Neutrophil (primary cell): ENCODE measurements at regions not wholly inside any gene's neighbourhood (a gene's known extent, or its start where the extent isn't known, plus 50 kb on each side); places are given as distances from the start of the nearest gene placed in this dataset.

ENCODE experiments used
- H3K27ac ChIP-seq: fragments of 200-600 bp; sonication (generic); 2 replicates; pipeline ENCODE4 v1.5.1; 2016; ENCODE audit warnings: mild to moderate bottlenecking, moderate library complexity
- H3K27me3 ChIP-seq: fragments of 200-600 bp; sonication (generic); 2 replicates; pipeline ENCODE4 v1.6.0; 2016; ENCODE audit warnings: mild to moderate bottlenecking
- H3K36me3 ChIP-seq: fragments of 200-600 bp; sonication (generic); 2 replicates; pipeline ENCODE4 v1.5.1; 2017
- H3K4me1 ChIP-seq, 2 experiments: fragments of 200-600 bp in 1 of 2; sonication (generic) in 1 of 2; 1 replicate in 1 of 2; 2 replicates in 1 of 2; pipeline versions ENCODE4 v1.5.1 to v1.6.1; 2013 to 2016; ENCODE audit warnings: low read depth in 1 of 2, low read length in 1 of 2, mild to moderate bottlenecking in 1 of 2, moderate library complexity in 1 of 2; ENCODE audit not compliant: control insufficient read depth in 1 of 2, insufficient read depth in 1 of 2
- H3K4me3 ChIP-seq, 2 experiments: fragments of 200-600 bp in 1 of 2; sonication (generic) in 1 of 2; 1 replicate in 1 of 2; 2 replicates in 1 of 2; pipeline ENCODE4 v1.5.1; 2013 to 2016; ENCODE audit warnings: low read depth in 1 of 2, low read length in 1 of 2, mild to moderate bottlenecking in 1 of 2, moderate library complexity in 1 of 2
- H3K9me3 ChIP-seq: fragments of 200-600 bp; sonication (generic); 2 replicates; pipeline ENCODE4 v1.5.1; 2016
- TF ChIP-seq, protein P1 (sequence below): fragments of 200-600 bp; sonication (generic); IDR thresholded peaks from 2 replicates; pipeline ENCODE4 v1.5.1; 2016; ENCODE audit warnings: antibody characterized with exemption

DNA sequence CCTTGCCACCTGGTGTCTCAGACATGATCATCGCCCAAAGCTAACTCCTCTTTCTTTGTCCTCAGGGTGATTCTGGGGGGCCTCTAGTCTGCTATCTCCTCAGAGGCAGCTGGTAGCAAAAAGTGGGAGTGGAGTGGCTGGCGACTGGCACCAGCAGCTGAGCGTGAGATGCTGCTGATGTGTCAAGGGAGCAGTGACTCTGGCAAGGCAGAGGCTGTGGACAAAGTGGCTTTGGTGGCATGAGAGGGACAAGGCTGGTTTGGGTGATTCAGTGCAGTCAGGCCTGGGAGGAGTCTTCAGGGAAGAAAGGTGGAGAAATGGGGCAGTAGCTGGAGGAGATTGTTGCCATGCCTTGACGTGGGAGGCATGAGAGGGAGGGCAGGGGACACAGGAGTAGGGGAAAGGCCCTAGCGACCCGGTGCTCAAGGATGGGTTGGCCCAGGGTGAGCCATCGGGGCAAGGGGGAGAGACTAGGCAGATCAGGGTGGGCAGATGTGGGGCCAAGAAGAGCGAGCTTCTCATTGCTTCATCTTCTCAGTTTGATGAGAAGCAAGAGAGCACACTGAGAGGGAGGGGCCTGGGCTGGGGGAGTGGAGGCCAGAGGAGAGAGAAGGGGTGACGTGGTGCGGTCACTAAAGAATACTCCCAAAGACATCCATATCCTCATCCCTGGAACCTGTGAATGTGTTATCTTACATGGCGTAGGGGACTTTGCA, 64.2 kb upstream of the SPTLC1 start:
- Histone ChIP-seq H3K27ac (no peak overlapping the region), H3K36me3 (no peaks in the 10 kb centered on the region), H3K4me1 (no peaks in the 10 kb centered on the region), H3K4me3 (no peak overlapping the region), H3K27me3 (no peaks in the 10 kb centered on the region), H3K9me3 (no peaks in the 10 kb centered on the region)
- TF ChIP-seq, protein P1, sequence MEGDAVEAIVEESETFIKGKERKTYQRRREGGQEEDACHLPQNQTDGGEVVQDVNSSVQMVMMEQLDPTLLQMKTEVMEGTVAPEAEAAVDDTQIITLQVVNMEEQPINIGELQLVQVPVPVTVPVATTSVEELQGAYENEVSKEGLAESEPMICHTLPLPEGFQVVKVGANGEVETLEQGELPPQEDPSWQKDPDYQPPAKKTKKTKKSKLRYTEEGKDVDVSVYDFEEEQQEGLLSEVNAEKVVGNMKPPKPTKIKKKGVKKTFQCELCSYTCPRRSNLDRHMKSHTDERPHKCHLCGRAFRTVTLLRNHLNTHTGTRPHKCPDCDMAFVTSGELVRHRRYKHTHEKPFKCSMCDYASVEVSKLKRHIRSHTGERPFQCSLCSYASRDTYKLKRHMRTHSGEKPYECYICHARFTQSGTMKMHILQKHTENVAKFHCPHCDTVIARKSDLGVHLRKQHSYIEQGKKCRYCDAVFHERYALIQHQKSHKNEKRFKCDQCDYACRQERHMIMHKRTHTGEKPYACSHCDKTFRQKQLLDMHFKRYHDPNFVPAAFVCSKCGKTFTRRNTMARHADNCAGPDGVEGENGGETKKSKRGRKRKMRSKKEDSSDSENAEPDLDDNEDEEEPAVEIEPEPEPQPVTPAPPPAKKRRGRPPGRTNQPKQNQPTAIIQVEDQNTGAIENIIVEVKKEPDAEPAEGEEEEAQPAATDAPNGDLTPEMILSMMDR: no peak

DNA sequence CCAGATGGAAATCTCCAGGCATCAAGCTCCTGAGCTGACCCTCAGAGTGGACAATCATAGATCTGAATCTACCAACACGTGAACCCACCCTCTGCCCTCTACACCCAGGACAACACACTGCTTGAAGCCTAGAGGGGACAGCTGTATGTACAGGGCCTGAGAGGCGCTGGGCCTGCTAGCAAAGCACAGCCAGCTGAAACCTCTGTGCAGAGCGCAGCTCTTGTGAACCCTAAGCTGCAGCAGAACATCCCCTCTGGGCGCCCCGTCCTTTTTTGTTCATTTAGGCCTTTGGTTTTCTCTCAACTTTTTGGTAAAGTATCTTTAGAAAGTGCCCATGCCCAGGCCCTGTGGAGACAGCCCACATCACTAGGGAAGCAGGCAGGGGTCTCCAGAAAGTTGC, 62.4 kb upstream of the SPTLC1 start:
- H3K4me3 ChIP-seq: no peak overlapping the region
- no peaks in the 10 kb centered on the region for H3K9me3 ChIP-seq
- H3K27me3 ChIP-seq: no peaks in the 10 kb centered on the region
- H3K4me1 ChIP-seq: no peaks in the 10 kb centered on the region
- TF ChIP-seq, protein P1: no peak
- H3K36me3 ChIP-seq: no peaks in the 10 kb centered on the region
- H3K27ac ChIP-seq: no peak overlapping the region

DNA sequence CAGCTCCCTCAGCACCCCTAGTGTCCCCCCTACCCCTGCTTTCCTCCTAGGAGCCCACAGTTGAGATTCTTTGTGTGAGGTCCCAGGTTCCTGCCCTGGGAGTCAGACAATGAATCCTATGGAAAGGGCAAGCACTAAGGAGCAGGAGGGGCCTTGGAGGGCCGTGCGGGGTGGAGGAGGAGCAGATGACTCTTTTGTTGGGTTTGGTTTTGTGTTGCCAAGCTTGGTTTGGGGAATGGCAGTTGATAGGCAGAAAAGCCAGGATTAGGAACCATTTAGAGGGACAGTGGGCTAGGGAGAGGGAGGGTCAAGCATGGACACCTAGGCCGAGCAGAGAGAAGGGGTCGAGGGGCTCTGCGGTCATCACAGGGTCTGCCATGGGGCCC, 61.6 kb upstream of the SPTLC1 start:
- TF ChIP-seq, protein P1: no peak
- no peaks in the 10 kb centered on the region for H3K4me1 ChIP-seq

GRCh38 chr9:92176068-92176799, 61.0 kb upstream of the SPTLC1 start:
- no peak overlapping the region for H3K4me3 ChIP-seq
- H3K9me3 ChIP-seq: no peaks in the 10 kb centered on the region
- no peaks in the 10 kb centered on the region for H3K4me1 ChIP-seq
- H3K27me3 ChIP-seq: peaks cover under 1% of the 10 kb centered on the region
- no peak overlapping the region for H3K27ac ChIP-seq
- TF ChIP-seq, protein P1: no peak
- no peaks in the 10 kb centered on the region for H3K36me3 ChIP-seq

More for the DNA sequence above, 61.6 kb upstream of the SPTLC1 start:
- H3K27me3 ChIP-seq: no peaks in the 10 kb centered on the region
- no peaks in the 10 kb centered on the region for H3K36me3 ChIP-seq
- no peaks in the 10 kb centered on the region for H3K9me3 ChIP-seq
- no peak overlapping the region for H3K4me3 ChIP-seq
- no peak overlapping the region for H3K27ac ChIP-seq

- Histone ChIP-seq H3K27ac (no peak overlapping the region), H3K4me1 (no peaks in the 10 kb centered on the region), H3K36me3 (no peaks in the 10 kb centered on the region), H3K27me3 (peaks cover 5% of the 10 kb centered on the region), H3K9me3 (no peaks in the 10 kb centered on the region), H3K4me3 (no peak overlapping the region)
- TF ChIP-seq, protein P1: no peak
Observed at GRCh38 chr9:92175441-92175840, 60.2 kb upstream of the SPTLC1 start.
